SK-N-SH (cell line): ENCODE measurements at regions not wholly inside any gene's neighbourhood (a gene's known extent, or its start where the extent isn't known, plus 50 kb on each side); places are given as distances from the start of the nearest gene placed in this dataset.

ENCODE experiments used
- CTCF ChIA-PET: fragments of 300-600, 350-600 bp; formaldehyde crosslinking; extraction: SDS; loops from one replicate; lab custom pipeline; 2021; lab: Yijun Ruan, JAX
- POLR2A ChIA-PET: fragments of 350-600 bp; sonication (Branson Sonifier 250); formaldehyde crosslinking; extraction: SDS; loops from one replicate; lab custom pipeline; 2020; ENCODE audit warnings: antibody characterized with exemption, inconsistent platforms; lab: Yijun Ruan, JAX
- DNase-seq: peaks from one replicate; pipeline ENCODE4 v3.0.0; 2012
- H2AFZ ChIP-seq: fragments of 200-600 bp; sonication (generic); 2 replicates; pipeline ENCODE4 v1.8.1; 2016; ENCODE audit warnings: antibody characterized with exemption, mild to moderate bottlenecking, low read depth
- H3F3A ChIP-seq: fragments of 200-600 bp; sonication (generic); replicated peaks from 2 replicates; pipeline ENCODE3; 2016; ENCODE audit warnings: antibody characterized with exemption, mild to moderate bottlenecking; ENCODE audit not compliant: insufficient read depth
- H3K27ac ChIP-seq, 2 experiments: fragments of 200-500 bp in 1 of 2; fragments of 200-600 bp in 1 of 2; sonication (Bioruptor generic) in 1 of 2; sonication (generic), shearing (Covaris generic) in 1 of 2; 2 replicates each; pipeline versions ENCODE4 v1.5.1 to v1.6.1; 2014 to 2016; ENCODE audit warnings: low read depth in 2 of 2, inconsistent platforms in 1 of 2, low read length in 1 of 2, mild to moderate bottlenecking in 1 of 2, mixed read lengths in 1 of 2
- H3K27me3 ChIP-seq: fragments of 200-600 bp; sonication (generic), shearing (Covaris generic); 2 replicates; pipeline ENCODE4 v1.6.1; 2016; ENCODE audit warnings: mixed run types; ENCODE audit not compliant: insufficient read depth
- H3K36me3 ChIP-seq, 2 experiments: fragments of 200-500 bp in 1 of 2; fragments of 200-600 bp in 1 of 2; sonication (Bioruptor generic) in 1 of 2; sonication (generic) in 1 of 2; replicated peaks in 1 of 2; 2 replicates each; pipeline versions ENCODE3 to v1.5.1; 2014 to 2016; ENCODE audit warnings: low read length in 1 of 2, mild to moderate bottlenecking in 1 of 2; ENCODE audit not compliant: insufficient read depth in 2 of 2, control insufficient read depth in 1 of 2
- H3K4me1 ChIP-seq, 2 experiments: fragments of 200-500 bp in 1 of 2; fragments of 200-600 bp in 1 of 2; sonication (Bioruptor generic) in 1 of 2; sonication (generic), shearing (Covaris generic) in 1 of 2; 2 replicates each; pipeline versions ENCODE4 v1.5.1 to v1.6.1; 2014 to 2016; ENCODE audit warnings: low read depth in 1 of 2, low read length in 1 of 2, mixed run types in 1 of 2; ENCODE audit not compliant: insufficient read depth in 2 of 2, control insufficient read depth in 1 of 2
- H3K4me2 ChIP-seq: fragments of 200-600 bp; sonication (generic), shearing (Covaris generic); 2 replicates; pipeline ENCODE4 v1.6.1; 2017; ENCODE audit warnings: mixed run types
- H3K4me3 ChIP-seq, 2 experiments: fragments of 200-500 bp in 1 of 2; fragments of 200-600 bp in 1 of 2; sonication (Bioruptor generic) in 1 of 2; sonication (generic), shearing (Covaris generic) in 1 of 2; 2 replicates each; pipeline versions ENCODE4 v1.5.1 to v1.8.1; 2014 to 2016; ENCODE audit warnings: low read depth in 2 of 2, inconsistent platforms in 1 of 2, low read length in 1 of 2, mild to moderate bottlenecking in 1 of 2, mixed read lengths in 1 of 2, moderate library complexity in 1 of 2
- H3K79me2 ChIP-seq: fragments of 200-600 bp; sonication (generic); 2 replicates; pipeline ENCODE4 v1.8.1; 2017; ENCODE audit warnings: mild to moderate bottlenecking; ENCODE audit not compliant: insufficient read depth
- H3K9ac ChIP-seq: fragments of 200-600 bp; sonication (generic); 2 replicates; pipeline ENCODE4 v1.6.1; 2017; ENCODE audit warnings: mixed run types
- H3K9me2 ChIP-seq: fragments of 200-600 bp; sonication (generic); 2 replicates; pipeline ENCODE4 v1.6.1; 2017; ENCODE audit warnings: mixed run types
- H3K9me3 ChIP-seq: fragments of 200-600 bp; sonication (generic); 2 replicates; pipeline ENCODE4 v1.6.1; 2017; ENCODE audit warnings: mixed run types, mild to moderate bottlenecking, moderate library complexity
- H4K20me1 ChIP-seq: fragments of 200-600 bp; sonication (generic); 2 replicates; pipeline ENCODE4 v1.6.1; 2017; ENCODE audit warnings: mild to moderate bottlenecking, mixed run types; ENCODE audit not compliant: insufficient read depth
- CHD2 ChIP-seq: fragments of 150-350 bp; IDR thresholded peaks from 2 replicates; pipeline ENCODE4 v1.6.1; 2018; ENCODE audit warnings: low read length; ENCODE audit not compliant: partially characterized antibody
- FOXJ3 ChIP-seq: sonication (generic); formaldehyde crosslinking; IDR thresholded peaks from 2 replicates; pipeline ENCODE4 v1.5.1; 2020; ENCODE audit warnings: mild to moderate bottlenecking, missing genetic modification reagents
- FOXM1 ChIP-seq: IDR thresholded peaks from 2 replicates; pipeline ENCODE4 v1.4.0; 2012; ENCODE audit warnings: low read depth, mild to moderate bottlenecking
- GABPA ChIP-seq: IDR thresholded peaks from 2 replicates; pipeline ENCODE4 v1.4.0; 2012; ENCODE audit warnings: low read depth, mild to moderate bottlenecking
- JUND ChIP-seq: IDR thresholded peaks from 2 replicates; pipeline ENCODE4 v1.4.0; 2012
- MXI1 ChIP-seq: IDR thresholded peaks from 2 replicates; pipeline ENCODE4 v1.6.1; 2012; ENCODE audit warnings: mild to moderate bottlenecking, low read depth, low read length, improper control_type of control experiment
- NFIC ChIP-seq: IDR thresholded peaks from 2 replicates; pipeline ENCODE4 v1.4.0; 2012; ENCODE audit warnings: borderline replicate concordance
- NRF1 ChIP-seq: IDR thresholded peaks from 2 replicates; pipeline ENCODE4 v1.6.1; 2012; ENCODE audit warnings: low read depth, mild to moderate bottlenecking, low read length
- RFX5 ChIP-seq: IDR thresholded peaks from 2 replicates; pipeline ENCODE4 v1.6.1; 2012; ENCODE audit warnings: mild to moderate bottlenecking, improper control_type of control experiment, low read length
- SIN3A ChIP-seq: IDR thresholded peaks from 2 replicates; pipeline ENCODE4 v1.6.1; 2012; ENCODE audit warnings: low read depth, mild to moderate bottlenecking, low read length, moderate library complexity, borderline replicate concordance
- SMC3 ChIP-seq: IDR thresholded peaks from 2 replicates; pipeline ENCODE4 v1.6.1; 2012; ENCODE audit warnings: low read depth, low read length, improper control_type of control experiment
- TCF12 ChIP-seq: IDR thresholded peaks from 2 replicates; pipeline ENCODE4 v1.4.0; 2012
- TF ChIP-seq, protein P1 (sequence below): fragments of 150-350 bp; IDR thresholded peaks from 2 replicates; pipeline ENCODE4 v1.6.1; 2017; ENCODE audit warnings: antibody characterized with exemption, low read length, low read depth, borderline replicate concordance
- TF ChIP-seq, protein P2 (sequence below): IDR thresholded peaks from 2 replicates; pipeline ENCODE4; 2012
- TF ChIP-seq, protein P3 (sequence below): fragments of 200-600 bp; sonication (generic); IDR thresholded peaks from 2 replicates; pipeline ENCODE4 v1.6.1; 2017; ENCODE audit warnings: antibody characterized with exemption, mild to moderate bottlenecking, moderate library complexity
- TF ChIP-seq, protein P4 (sequence below): IDR thresholded peaks from 2 replicates; pipeline ENCODE4 v1.4.0; 2012; ENCODE audit warnings: low read depth
- TF ChIP-seq, protein P5 (sequence below): IDR thresholded peaks from 2 replicates; pipeline ENCODE4 v1.4.0; 2012; ENCODE audit warnings: low read depth, borderline replicate concordance

DNA sequence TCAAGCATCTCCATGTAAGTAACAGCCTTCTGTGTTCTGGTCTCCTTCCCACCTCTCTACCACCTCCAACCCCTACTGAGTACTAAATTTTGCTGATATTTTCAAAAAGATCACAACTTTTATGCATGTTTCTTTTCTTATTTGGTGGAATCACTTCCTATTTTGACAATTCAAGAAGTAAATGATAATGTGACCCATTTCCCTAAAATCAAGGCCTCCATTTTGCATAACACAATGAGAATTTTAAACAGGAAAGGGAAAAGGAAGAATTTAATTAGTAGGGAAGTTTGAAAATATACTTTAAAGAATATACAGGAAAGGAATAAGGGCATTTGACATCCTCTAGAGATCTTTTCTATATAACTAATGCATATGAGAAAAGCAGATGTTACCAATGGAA lies 212.9 kb upstream of the RASA1 start:
- H3K9ac ChIP-seq, result no peak overlapping the region
- H3F3A ChIP-seq, result no peaks in the 10 kb centered on the region
- DNase-seq, result no peak
- H3K79me2 ChIP-seq, result no peaks in the 10 kb centered on the region
- H3K4me3 ChIP-seq, result no peak overlapping the region
- TF ChIP-seq MXI1 (no peak), SMC3 (no peak), GABPA (no peak), TCF12 (no peak), FOXJ3 (no peak), NFIC (no peak), CHD2 (no peak), NRF1 (no peak), RFX5 (no peak), SIN3A (no peak), FOXM1 (no peak), JUND (no peak)
- TF ChIP-seq, protein P1, sequence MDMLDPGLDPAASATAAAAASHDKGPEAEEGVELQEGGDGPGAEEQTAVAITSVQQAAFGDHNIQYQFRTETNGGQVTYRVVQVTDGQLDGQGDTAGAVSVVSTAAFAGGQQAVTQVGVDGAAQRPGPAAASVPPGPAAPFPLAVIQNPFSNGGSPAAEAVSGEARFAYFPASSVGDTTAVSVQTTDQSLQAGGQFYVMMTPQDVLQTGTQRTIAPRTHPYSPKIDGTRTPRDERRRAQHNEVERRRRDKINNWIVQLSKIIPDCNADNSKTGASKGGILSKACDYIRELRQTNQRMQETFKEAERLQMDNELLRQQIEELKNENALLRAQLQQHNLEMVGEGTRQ, result no peak
- TF ChIP-seq, protein P2, sequence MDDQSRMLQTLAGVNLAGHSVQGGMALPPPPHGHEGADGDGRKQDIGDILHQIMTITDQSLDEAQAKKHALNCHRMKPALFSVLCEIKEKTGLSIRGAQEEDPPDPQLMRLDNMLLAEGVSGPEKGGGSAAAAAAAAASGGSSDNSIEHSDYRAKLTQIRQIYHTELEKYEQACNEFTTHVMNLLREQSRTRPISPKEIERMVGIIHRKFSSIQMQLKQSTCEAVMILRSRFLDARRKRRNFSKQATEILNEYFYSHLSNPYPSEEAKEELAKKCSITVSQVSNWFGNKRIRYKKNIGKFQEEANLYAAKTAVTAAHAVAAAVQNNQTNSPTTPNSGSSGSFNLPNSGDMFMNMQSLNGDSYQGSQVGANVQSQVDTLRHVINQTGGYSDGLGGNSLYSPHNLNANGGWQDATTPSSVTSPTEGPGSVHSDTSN, result no peak
- TF ChIP-seq, protein P3, sequence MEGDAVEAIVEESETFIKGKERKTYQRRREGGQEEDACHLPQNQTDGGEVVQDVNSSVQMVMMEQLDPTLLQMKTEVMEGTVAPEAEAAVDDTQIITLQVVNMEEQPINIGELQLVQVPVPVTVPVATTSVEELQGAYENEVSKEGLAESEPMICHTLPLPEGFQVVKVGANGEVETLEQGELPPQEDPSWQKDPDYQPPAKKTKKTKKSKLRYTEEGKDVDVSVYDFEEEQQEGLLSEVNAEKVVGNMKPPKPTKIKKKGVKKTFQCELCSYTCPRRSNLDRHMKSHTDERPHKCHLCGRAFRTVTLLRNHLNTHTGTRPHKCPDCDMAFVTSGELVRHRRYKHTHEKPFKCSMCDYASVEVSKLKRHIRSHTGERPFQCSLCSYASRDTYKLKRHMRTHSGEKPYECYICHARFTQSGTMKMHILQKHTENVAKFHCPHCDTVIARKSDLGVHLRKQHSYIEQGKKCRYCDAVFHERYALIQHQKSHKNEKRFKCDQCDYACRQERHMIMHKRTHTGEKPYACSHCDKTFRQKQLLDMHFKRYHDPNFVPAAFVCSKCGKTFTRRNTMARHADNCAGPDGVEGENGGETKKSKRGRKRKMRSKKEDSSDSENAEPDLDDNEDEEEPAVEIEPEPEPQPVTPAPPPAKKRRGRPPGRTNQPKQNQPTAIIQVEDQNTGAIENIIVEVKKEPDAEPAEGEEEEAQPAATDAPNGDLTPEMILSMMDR, result no peak
- TF ChIP-seq, protein P4, sequence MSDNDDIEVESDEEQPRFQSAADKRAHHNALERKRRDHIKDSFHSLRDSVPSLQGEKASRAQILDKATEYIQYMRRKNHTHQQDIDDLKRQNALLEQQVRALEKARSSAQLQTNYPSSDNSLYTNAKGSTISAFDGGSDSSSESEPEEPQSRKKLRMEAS, result no peak
- TF ChIP-seq, protein P5, sequence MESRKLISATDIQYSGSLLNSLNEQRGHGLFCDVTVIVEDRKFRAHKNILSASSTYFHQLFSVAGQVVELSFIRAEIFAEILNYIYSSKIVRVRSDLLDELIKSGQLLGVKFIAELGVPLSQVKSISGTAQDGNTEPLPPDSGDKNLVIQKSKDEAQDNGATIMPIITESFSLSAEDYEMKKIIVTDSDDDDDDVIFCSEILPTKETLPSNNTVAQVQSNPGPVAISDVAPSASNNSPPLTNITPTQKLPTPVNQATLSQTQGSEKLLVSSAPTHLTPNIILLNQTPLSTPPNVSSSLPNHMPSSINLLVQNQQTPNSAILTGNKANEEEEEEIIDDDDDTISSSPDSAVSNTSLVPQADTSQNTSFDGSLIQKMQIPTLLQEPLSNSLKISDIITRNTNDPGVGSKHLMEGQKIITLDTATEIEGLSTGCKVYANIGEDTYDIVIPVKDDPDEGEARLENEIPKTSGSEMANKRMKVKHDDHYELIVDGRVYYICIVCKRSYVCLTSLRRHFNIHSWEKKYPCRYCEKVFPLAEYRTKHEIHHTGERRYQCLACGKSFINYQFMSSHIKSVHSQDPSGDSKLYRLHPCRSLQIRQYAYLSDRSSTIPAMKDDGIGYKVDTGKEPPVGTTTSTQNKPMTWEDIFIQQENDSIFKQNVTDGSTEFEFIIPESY, result no peak
- TF ChIP-seq, all 33 proteins: peak for 0
- Histone ChIP-seq H3K9me2 (no peaks in the 10 kb centered on the region), H3K27me3 (no peaks in the 10 kb centered on the region), H3K27ac (no peak overlapping the region), H3K4me2 (no peak overlapping the region), H2AFZ (no peak overlapping the region), H4K20me1 (no peaks in the 10 kb centered on the region), H3K4me1 (no peaks in the 10 kb centered on the region), H3K9me3 (no peaks in the 10 kb centered on the region), H3K36me3 (no peaks in the 10 kb centered on the region)
- CTCF ChIA-PET, result no interaction called here
- POLR2A ChIA-PET, result no interaction called here
